NCI-H748 (cell line): ENCODE measurements at regions not wholly inside any gene's neighbourhood (a gene's known extent, or its start where the extent isn't known, plus 50 kb on each side); places are given as distances from the start of the nearest gene placed in this dataset.
"Not testable (repeated sequence)": the region's sequence is repeated elsewhere in the genome, so short reads cannot be mapped to it uniquely, and the experiment has no call there.

Experiments
- DNase-seq: peaks from one replicate; lab custom pipeline; 2025; ENCODE audit not compliant: unreplicated experiment; lab: John Stamatoyannopoulos, UW

DNA sequence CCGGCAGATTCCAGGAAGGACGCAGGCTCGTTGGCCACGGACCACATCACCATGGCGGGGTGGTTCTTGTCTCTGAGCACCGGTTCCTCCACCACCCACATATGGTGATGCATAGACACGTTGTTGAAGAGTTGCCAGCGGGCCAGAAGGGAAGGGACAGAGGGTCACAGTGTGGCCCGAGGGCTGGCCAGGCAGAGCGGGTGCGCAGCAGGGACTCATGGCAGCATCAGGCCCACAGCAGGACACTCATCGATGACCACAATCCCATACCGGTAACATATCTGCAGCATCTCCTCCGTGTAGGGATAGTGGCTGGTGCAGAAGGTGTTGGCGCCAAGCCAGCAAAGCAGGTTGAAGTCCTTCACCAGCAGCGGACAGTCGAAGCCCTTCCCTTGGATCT, 469.2 kb upstream of the FAM174A start:
- not testable (repeated sequence) for DNase-seq

DNA sequence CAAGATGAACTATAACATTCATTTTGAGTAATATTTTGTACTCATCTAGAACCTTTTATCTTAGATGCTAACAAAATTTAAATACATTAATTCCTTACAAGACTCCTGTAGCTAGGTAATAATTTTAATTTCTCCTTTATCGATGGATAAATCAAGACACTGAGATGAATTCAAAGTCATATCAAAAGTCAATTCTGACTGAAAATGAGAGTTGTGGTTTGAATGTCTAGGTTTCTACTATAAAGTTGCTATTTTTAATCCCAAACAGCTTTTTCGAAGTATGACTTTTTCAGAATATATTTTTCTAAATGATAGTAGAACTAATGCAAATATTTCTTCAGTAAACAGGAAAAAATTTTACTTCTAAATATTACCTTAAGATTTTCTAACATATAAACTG, 491.7 kb upstream of the FAM174A start:
- DNase-seq: no peak

DNA sequence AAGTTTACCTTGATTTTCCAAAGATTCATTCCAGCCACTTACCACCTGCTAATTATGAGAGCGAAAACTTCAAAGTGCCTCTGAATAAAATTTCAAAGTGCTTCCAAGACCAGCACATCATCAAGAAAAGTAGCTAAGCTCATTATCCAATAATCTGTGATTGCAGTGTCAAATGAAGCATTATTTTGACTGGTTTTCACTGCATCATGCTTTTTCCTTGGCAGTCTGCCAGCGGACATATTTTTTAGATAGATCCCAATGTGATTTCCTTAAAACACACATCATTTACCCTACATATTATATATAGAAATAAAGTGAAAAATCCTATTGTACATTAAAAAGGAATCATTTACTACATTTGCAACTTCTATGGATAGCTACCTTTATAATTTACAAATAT, 508.6 kb upstream of the FAM174A start:
- peak; percentile 25 for DNase-seq

DNA sequence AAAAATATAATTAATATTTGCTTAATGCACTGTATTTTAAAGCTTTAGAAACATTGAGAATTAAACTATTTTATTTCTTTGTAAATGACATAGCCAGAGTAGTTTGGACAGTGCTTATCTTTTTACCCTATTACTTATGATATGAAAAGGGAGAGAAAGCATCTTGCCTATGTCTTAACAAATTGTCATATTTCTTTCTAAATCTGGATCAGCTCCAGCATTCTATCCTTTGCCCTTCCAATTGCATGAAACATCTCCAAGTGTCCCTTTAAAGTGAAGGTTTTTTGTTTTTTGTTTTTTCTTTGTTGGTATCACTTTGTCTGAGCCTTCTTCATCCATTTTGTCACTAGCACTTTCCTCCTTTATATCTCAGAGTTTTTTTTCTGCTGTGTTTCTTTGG, 511.6 kb upstream of the FAM174A start:
- no peak for DNase-seq

DNA sequence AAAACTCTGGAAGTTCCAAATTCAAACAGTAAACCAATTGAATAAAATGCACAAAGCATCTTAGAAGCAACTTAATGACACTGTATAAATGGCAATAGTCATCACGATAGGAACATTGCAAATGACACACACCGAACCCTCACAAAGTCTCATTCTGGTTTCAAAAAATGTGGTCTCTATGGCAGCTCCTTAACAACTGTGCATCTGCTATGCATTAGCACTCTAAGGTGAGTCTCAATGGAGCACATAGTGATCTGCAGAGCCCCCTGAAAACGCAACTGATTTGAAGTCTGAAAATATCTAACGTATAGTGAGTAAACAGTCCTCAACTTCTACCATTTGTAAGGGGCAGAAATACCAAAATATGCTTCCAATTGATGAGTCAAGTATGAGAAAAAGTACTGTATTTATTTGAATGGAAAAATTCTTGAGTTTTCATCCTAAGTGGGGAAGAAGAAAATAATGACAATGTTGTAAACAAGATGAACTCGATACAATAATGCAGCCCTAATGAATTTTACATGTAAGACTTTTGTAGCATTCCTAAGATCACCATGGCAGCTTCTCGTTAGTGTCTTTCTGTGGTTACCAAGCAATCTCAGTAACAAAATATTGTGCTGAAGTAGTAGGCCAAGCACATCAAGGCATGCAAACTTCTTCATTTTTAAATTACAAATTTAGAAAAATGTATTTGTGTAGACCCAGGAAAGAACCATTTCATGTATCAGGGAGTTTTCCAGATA, 517.5 kb upstream of the FAM174A start:
- DNase-seq: no peak

DNA sequence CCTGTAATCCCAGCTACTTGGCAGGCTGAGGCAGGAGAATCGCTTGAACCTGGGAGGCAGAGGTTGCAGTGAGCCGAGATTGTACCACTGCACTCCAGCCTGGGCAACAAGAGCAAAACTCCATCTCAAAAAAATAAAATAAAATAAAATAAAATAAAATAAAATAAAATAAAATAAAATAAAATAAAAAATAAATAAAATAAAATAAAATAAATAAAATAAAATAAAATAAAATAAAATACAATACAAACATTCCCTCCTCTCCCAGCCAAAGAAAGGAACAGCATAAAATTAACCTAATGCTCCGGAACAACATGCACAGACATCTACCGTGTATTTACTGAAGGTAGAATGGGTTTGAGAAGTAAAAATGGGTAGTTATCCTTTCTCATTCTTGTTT, 521.9 kb upstream of the FAM174A start:
- not testable (repeated sequence) for DNase-seq

DNA sequence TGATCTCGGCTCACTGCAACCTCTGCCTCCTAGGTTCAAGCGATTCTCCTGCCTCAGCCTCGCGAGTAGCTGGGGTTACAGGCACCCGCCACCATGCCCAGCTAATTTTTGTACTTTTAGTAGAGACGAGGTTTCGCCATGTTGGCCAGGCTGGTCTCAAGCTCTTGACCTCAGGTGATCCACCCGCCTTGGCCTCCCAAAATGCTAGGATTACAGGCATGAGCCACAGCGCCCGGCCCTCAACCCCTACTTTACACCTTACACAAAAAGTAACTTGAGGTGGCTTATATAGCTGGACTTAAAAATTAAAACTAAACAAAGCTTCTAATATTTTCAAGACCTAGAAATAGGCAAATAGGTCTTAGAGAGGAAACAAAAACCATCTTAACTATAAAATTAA, 524.0 kb upstream of the FAM174A start:
- not testable (repeated sequence) for DNase-seq

DNA sequence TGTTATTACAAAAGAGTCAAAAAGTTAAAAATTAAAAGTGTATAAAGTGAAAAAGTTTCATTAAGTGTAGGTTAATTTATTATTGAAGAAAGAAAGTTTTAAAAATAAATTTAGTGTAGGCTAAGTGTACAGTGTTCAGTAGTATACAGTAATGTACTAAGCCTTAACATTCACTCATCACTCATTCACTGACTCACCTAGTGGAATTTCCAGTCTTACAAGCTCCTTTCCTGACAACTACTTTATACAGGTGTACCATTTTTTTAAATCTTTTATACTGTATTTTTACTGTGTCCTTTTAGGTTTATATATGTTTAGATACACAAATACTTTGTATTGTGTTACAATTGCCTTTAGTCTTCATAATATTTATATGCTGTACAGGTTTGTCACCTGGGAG, 530.2 kb upstream of the FAM174A start:
- no peak for DNase-seq

DNA sequence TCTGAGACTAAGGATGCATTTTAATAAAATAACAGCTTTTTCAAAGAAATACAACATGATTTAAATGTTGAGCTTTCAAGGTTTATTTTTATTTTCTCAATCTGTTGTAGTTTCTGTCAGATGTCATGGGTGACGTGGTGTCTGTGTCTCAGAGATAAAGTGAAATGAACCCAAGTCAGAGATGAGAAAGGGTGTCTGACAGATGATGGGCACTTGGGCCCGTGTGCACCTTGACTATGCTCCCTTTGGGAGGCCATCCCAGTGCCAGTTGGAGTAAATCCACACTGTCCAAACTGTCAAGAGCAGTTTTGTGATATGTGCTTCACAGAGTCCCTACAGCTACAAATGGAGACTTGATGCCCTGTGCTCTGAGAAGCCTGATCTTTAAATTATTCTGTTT, 536.9 kb upstream of the FAM174A start:
- no peak for DNase-seq

DNA sequence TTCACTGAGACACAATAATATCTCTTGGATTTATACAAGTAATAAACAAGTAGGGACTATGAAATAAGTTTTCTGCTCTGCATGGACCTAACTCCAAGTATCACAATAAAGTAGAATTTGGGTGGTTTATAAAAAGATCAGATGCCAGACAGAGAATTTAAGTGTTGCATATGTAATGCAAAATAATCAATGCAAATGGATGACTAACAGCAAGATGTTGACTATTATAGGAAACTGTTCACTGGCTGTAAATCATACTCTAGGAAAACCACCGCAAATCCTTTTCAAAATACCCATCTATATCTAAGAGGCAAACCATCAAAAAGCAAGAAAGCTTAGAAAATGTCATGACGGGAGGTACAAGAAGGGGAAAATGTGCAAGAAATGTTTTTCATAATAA, 539.8 kb upstream of the FAM174A start:
- no peak for DNase-seq

DNA sequence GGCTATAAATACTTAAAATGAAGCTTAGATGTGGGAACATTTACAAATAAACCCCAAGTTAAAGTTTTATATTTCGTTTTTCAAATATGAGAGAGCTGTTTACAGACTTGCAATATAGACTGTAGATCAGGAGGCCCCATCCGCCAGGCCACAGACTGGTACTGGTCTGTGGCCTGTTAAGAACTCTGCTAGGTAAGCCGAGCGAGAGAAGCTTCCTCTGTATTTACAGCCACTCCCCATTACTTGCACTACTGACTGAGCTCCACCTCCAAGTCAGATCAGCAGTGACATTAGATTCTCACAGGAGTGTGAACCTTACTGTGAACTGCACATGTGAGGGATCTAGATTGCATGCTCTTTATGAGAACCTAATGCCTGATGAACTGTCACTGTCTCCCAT, 561.4 kb upstream of the FAM174A start:
- no peak for DNase-seq

DNA sequence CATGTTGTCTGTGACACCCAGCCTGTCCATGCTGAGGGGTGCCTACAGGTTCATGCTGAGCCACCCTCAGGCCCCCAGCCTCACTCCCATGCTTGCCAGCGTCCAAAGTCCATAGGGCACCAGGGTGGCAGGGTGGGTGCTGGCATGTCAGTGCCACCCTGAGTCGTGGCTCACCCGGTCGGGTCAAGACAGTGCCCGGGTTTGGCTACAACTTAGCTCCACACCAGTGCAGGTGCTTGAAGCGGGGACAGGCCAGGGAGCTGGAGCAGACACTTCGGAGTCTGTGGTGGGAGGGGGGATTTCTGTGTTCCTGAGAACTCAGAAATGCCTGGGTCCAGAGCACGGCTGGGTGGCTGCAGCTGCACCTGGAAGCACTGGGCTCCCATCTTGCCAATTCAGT, 579.2 kb upstream of the FAM174A start:
- DNase-seq: no peak

DNA sequence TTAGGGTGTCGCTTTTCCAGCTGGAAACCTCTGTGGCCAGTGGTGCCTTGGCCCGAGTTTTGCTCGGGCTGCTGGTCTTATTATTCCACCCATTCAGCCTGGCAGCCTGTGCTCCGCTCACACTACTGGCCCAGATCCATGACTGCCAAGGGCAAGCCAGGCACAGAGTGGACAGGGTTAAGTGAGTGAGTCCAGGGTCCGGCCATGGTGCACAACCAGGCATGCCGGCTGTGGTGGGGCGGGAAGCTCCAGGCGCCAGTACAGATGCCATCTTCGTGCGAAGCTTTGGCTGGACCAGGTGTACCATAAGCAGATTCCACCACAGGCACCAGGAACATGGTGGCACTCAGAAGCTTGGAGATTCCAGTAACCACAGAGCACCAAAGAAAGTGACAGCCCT, 580.2 kb upstream of the FAM174A start:
- no peak for DNase-seq

DNA sequence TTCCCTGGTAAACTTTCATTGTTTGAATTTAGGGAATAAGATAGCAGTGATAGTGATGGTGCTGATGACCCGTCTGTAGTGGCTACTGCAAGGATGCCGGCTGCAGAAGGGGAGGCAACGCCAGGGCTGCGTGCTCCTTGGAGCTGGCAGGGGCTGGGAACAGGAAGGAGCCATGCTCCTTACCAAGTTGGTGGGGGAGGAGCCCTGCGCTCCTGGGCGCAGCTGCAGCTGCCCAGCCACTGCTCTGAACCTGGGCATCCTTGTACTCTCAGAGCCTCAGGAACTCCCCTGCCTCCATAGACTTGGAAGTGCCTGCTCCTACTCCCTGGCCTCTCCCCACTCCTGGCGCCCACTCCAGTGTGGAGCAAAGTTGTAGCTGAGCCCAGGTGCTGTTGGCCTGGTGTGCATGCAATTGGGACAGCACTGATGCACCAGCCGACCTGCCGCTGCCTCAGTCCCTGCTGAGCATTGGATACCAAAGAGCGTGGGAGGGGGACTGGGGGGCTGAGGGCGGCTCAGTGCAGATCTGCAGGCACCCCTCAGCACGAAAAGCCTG, 585.1 kb upstream of the FAM174A start:
- DNase-seq: no peak

DNA sequence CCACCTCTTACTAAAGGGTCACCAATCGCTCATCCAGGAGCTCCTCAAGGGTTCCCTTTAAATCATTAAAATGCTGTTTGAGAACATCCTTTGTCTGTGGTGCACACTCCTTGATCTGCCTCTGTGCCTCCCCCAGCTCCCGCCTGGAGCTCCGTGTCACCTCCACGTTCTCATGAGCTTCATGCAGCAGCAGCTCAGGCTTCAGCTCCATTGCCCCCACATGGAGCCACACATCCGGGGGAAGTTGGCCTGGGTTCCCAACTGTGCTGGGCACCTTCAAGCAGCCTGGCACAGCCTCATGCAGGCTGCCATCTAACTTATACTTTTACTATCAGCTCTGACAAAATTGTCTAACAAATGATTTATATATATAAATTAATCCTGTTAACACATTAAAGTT, 585.8 kb upstream of the FAM174A start:
- DNase-seq: no peak

DNA sequence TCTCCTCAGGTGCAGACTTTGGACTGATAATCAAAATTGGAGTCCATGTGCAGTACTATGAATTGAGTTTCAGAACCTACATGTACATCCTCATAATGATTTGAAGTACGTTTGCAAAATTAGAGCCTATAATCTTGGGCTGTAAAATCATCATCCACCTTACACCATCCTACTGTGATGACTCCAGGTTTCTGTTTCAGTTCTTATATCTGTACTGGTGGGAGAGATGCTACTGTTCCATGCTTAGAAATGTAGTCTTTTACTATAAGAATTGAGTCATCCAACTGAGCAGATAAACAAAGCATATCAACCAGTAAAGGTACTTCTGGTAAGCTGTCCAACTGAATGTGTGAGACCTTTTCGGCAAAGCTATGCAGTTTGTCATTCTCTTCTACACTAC, 586.3 kb upstream of the FAM174A start:
- DNase-seq: no peak

DNA sequence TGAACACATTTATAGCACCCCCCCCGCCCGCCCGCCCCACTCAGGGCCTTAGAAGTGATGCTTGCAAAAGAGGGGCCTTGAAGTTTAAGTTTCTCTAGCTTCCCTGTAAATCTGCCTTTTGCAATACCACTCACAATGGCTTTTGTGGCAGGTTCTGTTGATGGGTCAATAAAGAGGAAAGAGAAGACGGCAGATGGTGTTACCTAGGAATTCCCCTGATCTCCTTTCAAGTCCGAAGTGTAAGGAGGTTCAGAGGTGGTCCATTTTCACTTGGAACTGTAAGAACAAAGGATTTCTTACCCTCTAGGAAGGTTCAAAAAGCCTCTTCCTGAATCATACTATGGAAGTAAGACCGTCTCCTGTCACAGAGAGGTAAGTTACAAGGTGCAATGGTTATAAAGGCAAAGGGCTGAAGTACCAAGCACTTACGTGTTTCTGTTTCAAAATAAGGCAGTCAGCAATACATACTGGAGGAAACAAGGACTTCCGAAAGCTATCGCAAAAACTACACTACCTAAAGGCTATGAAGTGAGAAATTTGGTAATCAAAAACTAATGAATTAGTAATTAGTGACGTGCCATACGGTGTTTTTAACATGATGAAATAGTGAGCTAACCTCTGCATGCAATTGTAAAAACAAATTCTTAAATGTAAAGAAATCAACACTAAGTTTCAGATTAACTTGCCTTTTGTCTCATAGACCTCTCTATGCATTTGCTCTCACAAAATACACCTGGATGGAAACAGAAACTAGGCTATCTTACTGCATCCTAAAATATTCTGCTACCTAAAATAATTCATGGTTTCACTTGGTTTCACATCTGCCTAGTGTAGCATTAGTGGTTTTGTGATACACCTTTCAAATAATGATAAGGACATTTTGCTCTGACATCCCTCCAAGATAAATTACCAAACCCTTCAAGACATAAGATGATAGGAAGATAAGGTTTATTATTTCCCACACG, 589.4 kb upstream of the FAM174A start:
- DNase-seq: no peak

DNA sequence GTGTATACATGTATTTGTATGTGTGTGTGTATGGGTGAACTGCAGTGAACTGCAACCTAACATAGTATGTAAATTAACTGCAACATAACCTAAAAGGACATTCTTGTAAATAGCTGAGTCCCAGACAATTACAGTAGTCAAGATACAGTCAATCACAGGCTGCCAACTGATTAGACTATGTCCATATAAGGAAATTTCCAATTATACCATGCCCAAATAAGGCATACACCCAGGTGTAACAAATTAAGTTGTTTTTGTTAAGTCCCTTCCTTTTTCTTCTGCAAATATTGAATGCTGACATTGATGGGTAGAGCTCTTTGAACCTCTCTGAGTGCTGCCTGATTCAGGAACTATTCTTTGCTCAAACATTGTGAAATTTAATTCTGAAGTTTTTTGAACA, 594.6 kb upstream of the FAM174A start:
- no peak for DNase-seq

DNA sequence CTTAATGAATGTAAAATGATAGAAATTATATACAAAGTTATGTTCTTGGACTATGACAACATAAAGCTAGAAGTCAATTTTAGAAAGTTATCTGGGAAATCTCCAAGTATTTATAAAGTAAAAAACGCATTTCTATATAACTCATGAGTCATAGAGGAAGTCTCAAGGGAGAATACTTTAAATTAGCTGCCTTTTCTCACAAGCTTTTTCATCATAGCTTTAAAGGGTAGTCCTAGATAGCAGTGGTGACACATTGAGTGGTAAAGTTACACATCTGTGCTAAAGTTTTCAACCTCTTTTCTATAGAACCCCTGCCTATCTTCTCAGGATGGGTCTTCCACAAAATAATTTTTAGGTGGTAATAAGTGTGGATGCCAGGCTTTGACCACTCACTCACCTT, 598.3 kb upstream of the FAM174A start:
- no peak for DNase-seq

DNA sequence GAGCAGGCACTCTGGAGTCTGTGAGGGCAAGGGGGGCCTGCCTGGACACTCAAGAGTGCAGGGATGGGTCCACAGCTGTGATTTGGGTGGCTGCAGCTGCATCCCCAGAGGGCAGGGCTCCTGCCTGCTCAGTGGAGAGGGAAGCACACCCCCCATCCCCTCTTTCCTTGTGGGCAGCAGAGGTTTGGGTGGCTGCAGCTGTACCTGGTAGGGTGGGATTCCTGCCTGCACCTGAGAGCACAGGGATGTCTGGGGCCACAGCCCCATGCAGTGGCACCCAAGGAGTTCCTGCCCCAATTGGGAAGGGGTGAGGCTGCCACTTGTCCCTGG, 605.4 kb upstream of the FAM174A start:
- no peak for DNase-seq

DNA sequence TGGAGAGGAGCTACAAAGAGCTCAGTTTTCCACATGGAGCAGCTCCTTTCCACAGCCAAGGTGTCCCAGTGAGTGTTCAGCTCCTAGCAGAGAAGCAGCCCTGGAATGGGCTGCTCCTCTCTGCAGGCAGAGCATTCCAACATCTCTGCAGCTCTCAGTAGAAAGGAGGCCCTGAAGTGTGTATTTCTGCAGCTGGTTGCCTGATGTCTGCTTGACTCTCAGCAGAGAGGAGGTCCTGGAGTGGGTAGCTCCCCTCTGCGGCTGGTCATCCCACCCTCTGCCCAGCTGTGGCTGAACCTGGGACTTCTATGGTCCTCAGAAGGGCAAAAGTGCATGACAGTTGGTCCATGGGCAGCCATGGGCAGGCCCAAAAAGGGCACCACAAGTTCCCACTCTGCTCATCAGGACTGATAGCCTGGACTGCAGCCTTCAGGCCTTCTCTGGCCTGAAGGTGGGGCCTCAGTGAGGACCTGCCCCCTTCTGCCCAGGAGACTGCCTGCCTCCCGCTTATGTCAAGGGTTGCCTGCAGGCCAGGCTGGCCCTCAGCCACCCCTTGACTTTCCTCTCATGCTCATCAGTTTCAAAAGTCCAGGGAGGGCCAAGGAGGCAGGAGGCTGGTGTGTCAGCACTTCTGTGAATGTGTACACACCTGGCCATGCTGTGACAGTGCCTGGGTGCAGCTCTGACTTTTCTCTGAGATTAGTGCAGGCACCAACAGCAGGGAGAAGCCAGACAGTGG, 605.9 kb upstream of the FAM174A start:
- DNase-seq: no peak
